ENCODE measurements at regions not wholly inside any gene's neighbourhood (a gene's known extent, or its start where the extent isn't known, plus 50 kb on each side); places are given as distances from the start of the nearest gene placed in this dataset.

GRCh38 chr4:178937130-178937529 lies 1494.9 kb upstream of the AGA start:
- Histone ChIP-seq H3K4me3 (replicated peaks in 1 of 3) (no peak overlapping the region), H3K4me1 (no peaks in the 10 kb centered on the region), H3K27ac (no peak overlapping the region), H3K9me3 (no peaks in the 10 kb centered on the region), H3K27me3 (no peaks in the 10 kb centered on the region), H3K36me3 (no peaks in the 10 kb centered on the region)
- no peak for DNase-seq
- no peak for TF ChIP-seq CTCF (IDR thresholded peaks at IDR 0.05)
- TF ChIP-seq POLR2A (IDR thresholded peaks at IDR 0.05): no peak
- 62 to 69% methylated on average over 1 of the region's 1 CpG for WGBS, 2 donors
- intact Hi-C loops (cut with DNase I): no loop called here

- DNase-seq: no peak
- 54 to 68% methylated on average over 7 of the region's 7 CpGs for WGBS, 2 donors
- intact Hi-C loops (cut with DNase I): no loop called here
- H3K27ac ChIP-seq: no peak overlapping the region
- no peaks in the 10 kb centered on the region for H3K36me3 ChIP-seq
- TF ChIP-seq POLR2A (IDR thresholded peaks at IDR 0.05) (no peak), CTCF (IDR thresholded peaks at IDR 0.05) (no peak)
- H3K4me3 ChIP-seq (replicated peaks in 1 of 3): no peak overlapping the region
- no peaks in the 10 kb centered on the region for H3K27me3 ChIP-seq
- no peaks in the 10 kb centered on the region for H3K9me3 ChIP-seq
- H3K4me1 ChIP-seq: no peaks in the 10 kb centered on the region
These were observed 1499.7 kb upstream of the AGA start for GRCh38 chr4:178941975-178942374.

GRCh38 chr4:178953447-178954120 lies 1511.3 kb upstream of the AGA start:
- H3K27me3 ChIP-seq: no peaks in the 10 kb centered on the region
- intact Hi-C loops (cut with DNase I): no loop called here
- TF ChIP-seq POLR2A (IDR thresholded peaks at IDR 0.05) (no peak), CTCF (IDR thresholded peaks at IDR 0.05) (no peak)
- no peak for DNase-seq
- H3K36me3 ChIP-seq: no peaks in the 10 kb centered on the region
- 86 to 90% methylated on average over 22 of the region's 22 CpGs for WGBS, 2 donors
- no peak overlapping the region for H3K4me3 ChIP-seq (replicated peaks in 1 of 3)
- H3K27ac ChIP-seq: no peak overlapping the region
- H3K9me3 ChIP-seq: no peaks in the 10 kb centered on the region
- H3K4me1 ChIP-seq: no peaks in the 10 kb centered on the region

GRCh38 chr4:178955614-178956013 lies 1513.4 kb upstream of the AGA start:
- Histone ChIP-seq H3K4me3 (replicated peaks in 1 of 3) (no peak overlapping the region), H3K27ac (no peak overlapping the region), H3K4me1 (no peaks in the 10 kb centered on the region), H3K36me3 (no peaks in the 10 kb centered on the region), H3K9me3 (no peaks in the 10 kb centered on the region), H3K27me3 (no peaks in the 10 kb centered on the region)
- intact Hi-C loops (cut with DNase I): no loop called here
- DNase-seq: no peak
- TF ChIP-seq CTCF (IDR thresholded peaks at IDR 0.05): no peak
- TF ChIP-seq POLR2A (IDR thresholded peaks at IDR 0.05): no peak

- no peak overlapping the region for H3K4me3 ChIP-seq (replicated peaks in 1 of 3)
- DNase-seq: no peak
- H3K9me3 ChIP-seq: no peaks in the 10 kb centered on the region
- no peak overlapping the region for H3K27ac ChIP-seq
- H3K36me3 ChIP-seq: no peaks in the 10 kb centered on the region
- intact Hi-C loops (cut with DNase I): no loop called here
- TF ChIP-seq CTCF (IDR thresholded peaks at IDR 0.05): no peak
- TF ChIP-seq POLR2A (IDR thresholded peaks at IDR 0.05): no peak
- H3K4me1 ChIP-seq: no peaks in the 10 kb centered on the region
- WGBS, 2 donors: 74 to 76% methylated on average over 4 of the region's 4 CpGs
- no peaks in the 10 kb centered on the region for H3K27me3 ChIP-seq
These were observed 1516.6 kb upstream of the AGA start for GRCh38 chr4:178958725-178959440.
